OCI-LY3 (cell line): ENCODE measurements at regions not wholly inside any gene's neighbourhood (a gene's known extent, or its start where the extent isn't known, plus 50 kb on each side); places are given as distances from the start of the nearest gene placed in this dataset.

Source experiments
- H2AFZ ChIP-seq: fragments of 200-600, 300-600 bp; shearing (Covaris generic); 2 replicates; pipeline ENCODE4 v1.6.0; 2014; ENCODE audit warnings: antibody characterized with exemption, low read depth, low read length
- H3K27ac ChIP-seq: fragments of 200-600, 300-600 bp; sonication (generic); 2 replicates; pipeline ENCODE4 v1.5.1; 2014; ENCODE audit warnings: mild to moderate bottlenecking, low read length, moderate library complexity, mixed read lengths
- H3K27me3 ChIP-seq: fragments of 200-600, 300-600 bp; sonication (generic); 2 replicates; pipeline ENCODE4 v1.6.1; 2014; ENCODE audit warnings: low read depth, low read length, mixed read lengths
- H3K36me3 ChIP-seq: fragments of 200-600, 300-600 bp; sonication (generic); replicated peaks from 2 replicates; pipeline ENCODE3; 2014; ENCODE audit warnings: low read depth, low read length, mixed read lengths
- H3K4me1 ChIP-seq: fragments of 300-600, 200-600 bp; sonication (generic); 2 replicates; pipeline ENCODE4 v1.6.1; 2014; ENCODE audit warnings: low read length, mixed read lengths
- H3K4me2 ChIP-seq: fragments of 200-600, 300-600 bp; sonication (generic); 2 replicates; pipeline ENCODE4 v1.6.1; 2014; ENCODE audit warnings: low read length, mixed read lengths
- H3K4me3 ChIP-seq: fragments of 300-600, 200-600 bp; sonication (generic); 2 replicates; pipeline ENCODE4 v1.5.1; 2014; ENCODE audit warnings: antibody characterized with exemption, mild to moderate bottlenecking, low read length, moderate library complexity
- H3K79me2 ChIP-seq: fragments of 300-600, 200-600 bp; shearing (Covaris generic); 2 replicates; pipeline ENCODE4 v1.6.1; 2014; ENCODE audit warnings: mild to moderate bottlenecking, low read length, mixed read lengths
- H3K9ac ChIP-seq: fragments of 300-600, 200-600 bp; shearing (Covaris generic); 2 replicates; pipeline ENCODE4 v1.6.0; 2014; ENCODE audit warnings: mild to moderate bottlenecking, low read length, moderate library complexity
- H3K9me3 ChIP-seq: fragments of 200-600, 300-600 bp; shearing (Covaris generic); 2 replicates; pipeline ENCODE4 v1.6.1; 2014; ENCODE audit warnings: low read length, mixed read lengths; ENCODE audit not compliant: insufficient read depth
- H4K20me1 ChIP-seq: fragments of 200-600, 300-600 bp; sonication (generic); 2 replicates; pipeline ENCODE4 v1.6.1; 2016; ENCODE audit warnings: low read length, mixed read lengths; ENCODE audit not compliant: insufficient read depth
- CTCF ChIP-seq: fragments of 200-600, 300-600 bp; sonication (generic); IDR thresholded peaks from 2 replicates; pipeline ENCODE4 v1.5.1; 2014; ENCODE audit warnings: antibody characterized with exemption, low read length, low read depth
- EZH2phosphoT487 ChIP-seq: fragments of 200-600 bp; shearing (Covaris generic); IDR thresholded peaks from 2 replicates; pipeline ENCODE4 v1.6.1; 2018; ENCODE audit warnings: antibody characterized with exemption, mixed run types, low read depth

GRCh38 chr6:113315165-113315564, 542.0 kb upstream of the MARCKS start:
- Histone ChIP-seq H3K79me2 (no peaks in the 10 kb centered on the region), H3K4me1 (no peaks in the 10 kb centered on the region), H3K36me3 (no peaks in the 10 kb centered on the region), H3K27ac (no peak overlapping the region), H3K9me3 (no peaks in the 10 kb centered on the region), H3K27me3 (no peaks in the 10 kb centered on the region), H4K20me1 (no peaks in the 10 kb centered on the region), H3K4me2 (no peak overlapping the region), H3K4me3 (no peak overlapping the region), H2AFZ (no peak overlapping the region), H3K9ac (no peak overlapping the region)
- TF ChIP-seq EZH2phosphoT487 (no peak), CTCF (no peak)

GRCh38 chr6:113315879-113316278, 541.3 kb upstream of the MARCKS start:
- Histone ChIP-seq H4K20me1 (no peaks in the 10 kb centered on the region), H2AFZ (no peak overlapping the region), H3K4me1 (no peaks in the 10 kb centered on the region), H3K4me2 (no peak overlapping the region), H3K36me3 (no peaks in the 10 kb centered on the region), H3K9me3 (no peaks in the 10 kb centered on the region), H3K79me2 (no peaks in the 10 kb centered on the region), H3K4me3 (no peak overlapping the region), H3K9ac (no peak overlapping the region), H3K27ac (no peak overlapping the region), H3K27me3 (no peaks in the 10 kb centered on the region)
- no peak for TF ChIP-seq EZH2phosphoT487

GRCh38 chr6:113317442-113317841, 539.7 kb upstream of the MARCKS start:
- no peaks in the 10 kb centered on the region for H4K20me1 ChIP-seq
- no peaks in the 10 kb centered on the region for H3K79me2 ChIP-seq
- no peak overlapping the region for H3K4me3 ChIP-seq
- no peak overlapping the region for H3K4me2 ChIP-seq
- no peak overlapping the region for H2AFZ ChIP-seq
- H3K27me3 ChIP-seq = no peaks in the 10 kb centered on the region
- no peak overlapping the region for H3K27ac ChIP-seq
- no peak overlapping the region for H3K9ac ChIP-seq
- no peaks in the 10 kb centered on the region for H3K4me1 ChIP-seq
- TF ChIP-seq EZH2phosphoT487 = no peak
- TF ChIP-seq CTCF = no peak
- no peaks in the 10 kb centered on the region for H3K36me3 ChIP-seq
- no peaks in the 10 kb centered on the region for H3K9me3 ChIP-seq

- no peaks in the 10 kb centered on the region for H3K9me3 ChIP-seq
- no peaks in the 10 kb centered on the region for H3K36me3 ChIP-seq
- TF ChIP-seq CTCF (no peak), EZH2phosphoT487 (no peak)
- no peak overlapping the region for H3K4me3 ChIP-seq
- H3K4me1 ChIP-seq = no peaks in the 10 kb centered on the region
- H3K27me3 ChIP-seq = no peaks in the 10 kb centered on the region
- H2AFZ ChIP-seq = no peak overlapping the region
- no peak overlapping the region for H3K9ac ChIP-seq
- no peaks in the 10 kb centered on the region for H3K79me2 ChIP-seq
- H3K27ac ChIP-seq = no peak overlapping the region
- no peak overlapping the region for H3K4me2 ChIP-seq
- H4K20me1 ChIP-seq = no peaks in the 10 kb centered on the region
Observed at GRCh38 chr6:113317891-113318574, 539.1 kb upstream of the MARCKS start.

- H3K4me2 ChIP-seq = no peak overlapping the region
- TF ChIP-seq CTCF (no peak), EZH2phosphoT487 (no peak)
- no peak overlapping the region for H3K4me3 ChIP-seq
- no peaks in the 10 kb centered on the region for H3K36me3 ChIP-seq
- H3K9ac ChIP-seq = no peak overlapping the region
- no peaks in the 10 kb centered on the region for H4K20me1 ChIP-seq
- H3K27ac ChIP-seq = no peak overlapping the region
- no peaks in the 10 kb centered on the region for H3K79me2 ChIP-seq
- no peaks in the 10 kb centered on the region for H3K9me3 ChIP-seq
- H2AFZ ChIP-seq = no peak overlapping the region
- H3K4me1 ChIP-seq = no peaks in the 10 kb centered on the region
- H3K27me3 ChIP-seq = no peaks in the 10 kb centered on the region
Observed at GRCh38 chr6:113318575-113318917, 538.6 kb upstream of the MARCKS start.
